ENCODE measurements at regions not wholly inside any gene's neighbourhood (a gene's known extent, or its start where the extent isn't known, plus 50 kb on each side); places are given as distances from the start of the nearest gene placed in this dataset.

GRCh38 chr12:93042283-93042682 is 113.2 kb upstream of the EEA1 start:
- no peak overlapping the region for H3K4me2 ChIP-seq (ENCODE audit: low read length)
- intact Hi-C loops (cut with micrococcal nuclease; ENCODE audit: unreplicated experiment) = no loop called here
- ChIA-PET POLR2A (interaction anchor here (0.6 to 1.6 kb wide), 5 partner anchors 22 to 432 kb away, joined by 3 to 6 read pairs (median 3); no protein-coding TSS in a partner anchor), CTCF (ENCODE audit: unreplicated experiment) (interaction anchor here (0.8 kb wide), 1 partner anchor 324 kb away, joined by 3 read pairs; no protein-coding TSS in a partner anchor)
- no peak overlapping the region for H3K4me3 ChIP-seq (ENCODE audit: low read depth, low read length, poor library complexity, severe bottlenecking)
- no peak overlapping the region for H2AFZ ChIP-seq (ENCODE audit: low read length)
- no peak for DNase-seq (ENCODE audit: low spot score)
- H3K4me1 ChIP-seq (ENCODE audit: insufficient read depth, low read length, poor library complexity, severe bottlenecking) = no peaks in the 10 kb centered on the region
- no peaks in the 10 kb centered on the region for H3K79me2 ChIP-seq (ENCODE audit: insufficient read depth, low read depth, low read length)
- no peaks in the 10 kb centered on the region for H3K36me3 ChIP-seq (ENCODE audit: insufficient read depth, low read length)
- no peaks in the 10 kb centered on the region for H3K9me3 ChIP-seq (ENCODE audit: low read length)
- TF ChIP-seq CTCF (conservative IDR thresholded peaks at IDR 0.05; ENCODE audit: low read length) = no peak
- no peak for TF ChIP-seq EZH2phosphoT487 (IDR thresholded peaks at IDR 0.05; ENCODE audit: borderline replicate concordance, low read depth, low read length)
- no TSS peak for BruUV-seq (replicated peaks)
- no peaks in the 10 kb centered on the region for H4K20me1 ChIP-seq (ENCODE audit: insufficient read depth, low read length)
- no peak overlapping the region for H3K27ac ChIP-seq (ENCODE audit: low read depth, low read length, poor library complexity, severe bottlenecking)
- H3K9me2 ChIP-seq (ENCODE audit: insufficient read depth, low read length) = no peaks in the 10 kb centered on the region

GRCh38 chr12:93042684-93043083 is 113.6 kb upstream of the EEA1 start:
- no peaks in the 10 kb centered on the region for H3K36me3 ChIP-seq (ENCODE audit: insufficient read depth, low read length)
- DNase-seq (ENCODE audit: low spot score) = no peak
- no peak overlapping the region for H2AFZ ChIP-seq (ENCODE audit: low read length)
- H3K4me1 ChIP-seq (ENCODE audit: insufficient read depth, low read length, poor library complexity, severe bottlenecking) = no peaks in the 10 kb centered on the region
- no peaks in the 10 kb centered on the region for H4K20me1 ChIP-seq (ENCODE audit: insufficient read depth, low read length)
- H3K9me2 ChIP-seq (ENCODE audit: insufficient read depth, low read length) = no peaks in the 10 kb centered on the region
- no peak for TF ChIP-seq EZH2phosphoT487 (IDR thresholded peaks at IDR 0.05; ENCODE audit: borderline replicate concordance, low read depth, low read length)
- TF ChIP-seq CTCF (conservative IDR thresholded peaks at IDR 0.05; ENCODE audit: low read length) = no peak
- ChIA-PET CTCF (ENCODE audit: unreplicated experiment) (no interaction called here), POLR2A (interaction anchor here (0.7 to 1.6 kb wide), 3 partner anchors 21 to 66 kb away, joined by 3 to 6 read pairs (median 3); no protein-coding TSS in a partner anchor)
- no peaks in the 10 kb centered on the region for H3K79me2 ChIP-seq (ENCODE audit: insufficient read depth, low read depth, low read length)
- no peak overlapping the region for H3K27ac ChIP-seq (ENCODE audit: low read depth, low read length, poor library complexity, severe bottlenecking)
- H3K4me3 ChIP-seq (ENCODE audit: low read depth, low read length, poor library complexity, severe bottlenecking) = no peak overlapping the region
- no TSS peak for BruUV-seq (replicated peaks)
- no peak overlapping the region for H3K4me2 ChIP-seq (ENCODE audit: low read length)
- intact Hi-C loops (cut with micrococcal nuclease; ENCODE audit: unreplicated experiment) = no loop called here
- no peaks in the 10 kb centered on the region for H3K9me3 ChIP-seq (ENCODE audit: low read length)

GRCh38 chr12:93043192-93043876 is 114.2 kb upstream of the EEA1 start:
- ChIA-PET CTCF (ENCODE audit: unreplicated experiment) (no interaction called here), POLR2A (interaction anchor here (1.6 kb wide), 1 partner anchor 28 kb away, joined by 3 read pairs; no protein-coding TSS in a partner anchor)
- BruUV-seq (replicated peaks) = no TSS peak
- H3K27ac ChIP-seq (ENCODE audit: low read depth, low read length, poor library complexity, severe bottlenecking) = no peak overlapping the region
- no peaks in the 10 kb centered on the region for H3K9me3 ChIP-seq (ENCODE audit: low read length)
- no peak overlapping the region for H3K4me2 ChIP-seq (ENCODE audit: low read length)
- H3K36me3 ChIP-seq (ENCODE audit: insufficient read depth, low read length) = no peaks in the 10 kb centered on the region
- TF ChIP-seq CTCF (conservative IDR thresholded peaks at IDR 0.05; ENCODE audit: low read length) = no peak
- no peak for TF ChIP-seq EZH2phosphoT487 (IDR thresholded peaks at IDR 0.05; ENCODE audit: borderline replicate concordance, low read depth, low read length)
- no peak for DNase-seq (ENCODE audit: low spot score)
- H4K20me1 ChIP-seq (ENCODE audit: insufficient read depth, low read length) = no peaks in the 10 kb centered on the region
- intact Hi-C loops (cut with micrococcal nuclease; ENCODE audit: unreplicated experiment) = no loop called here
- H3K9me2 ChIP-seq (ENCODE audit: insufficient read depth, low read length) = no peaks in the 10 kb centered on the region
- no peak overlapping the region for H2AFZ ChIP-seq (ENCODE audit: low read length)
- no peaks in the 10 kb centered on the region for H3K4me1 ChIP-seq (ENCODE audit: insufficient read depth, low read length, poor library complexity, severe bottlenecking)
- no peak overlapping the region for H3K4me3 ChIP-seq (ENCODE audit: low read depth, low read length, poor library complexity, severe bottlenecking)
- no peaks in the 10 kb centered on the region for H3K79me2 ChIP-seq (ENCODE audit: insufficient read depth, low read depth, low read length)

All from OCI-LY7 (cell line).